ENCODE measurements at regions not wholly inside any gene's neighbourhood (a gene's known extent, or its start where the extent isn't known, plus 50 kb on each side); places are given as distances from the start of the nearest gene placed in this dataset.

DNA sequence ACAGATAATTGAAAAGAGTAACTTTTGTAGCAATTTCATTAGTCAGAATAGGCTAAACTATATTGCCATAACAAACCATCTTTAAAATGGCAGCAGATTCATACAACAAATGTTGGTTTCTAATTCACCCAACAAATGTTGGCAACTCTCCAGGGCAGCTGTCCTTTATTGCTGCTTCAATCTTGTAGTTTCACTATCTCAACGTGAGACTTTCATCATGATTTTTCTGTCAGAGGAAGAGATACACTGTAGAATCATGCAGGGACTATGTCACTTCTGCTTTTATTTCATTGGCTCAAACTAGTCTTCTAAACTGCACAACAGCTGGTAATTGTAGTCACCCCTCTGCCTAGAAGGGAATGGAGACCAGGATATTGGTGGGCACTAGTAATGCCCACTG lies 174.2 kb downstream of the TANC2 start:
- H3K27ac ChIP-seq, result no peak overlapping the region
- no peaks in the 10 kb centered on the region for H3K27me3 ChIP-seq
- DNase-seq, result no peak
- TF ChIP-seq, protein P1, sequence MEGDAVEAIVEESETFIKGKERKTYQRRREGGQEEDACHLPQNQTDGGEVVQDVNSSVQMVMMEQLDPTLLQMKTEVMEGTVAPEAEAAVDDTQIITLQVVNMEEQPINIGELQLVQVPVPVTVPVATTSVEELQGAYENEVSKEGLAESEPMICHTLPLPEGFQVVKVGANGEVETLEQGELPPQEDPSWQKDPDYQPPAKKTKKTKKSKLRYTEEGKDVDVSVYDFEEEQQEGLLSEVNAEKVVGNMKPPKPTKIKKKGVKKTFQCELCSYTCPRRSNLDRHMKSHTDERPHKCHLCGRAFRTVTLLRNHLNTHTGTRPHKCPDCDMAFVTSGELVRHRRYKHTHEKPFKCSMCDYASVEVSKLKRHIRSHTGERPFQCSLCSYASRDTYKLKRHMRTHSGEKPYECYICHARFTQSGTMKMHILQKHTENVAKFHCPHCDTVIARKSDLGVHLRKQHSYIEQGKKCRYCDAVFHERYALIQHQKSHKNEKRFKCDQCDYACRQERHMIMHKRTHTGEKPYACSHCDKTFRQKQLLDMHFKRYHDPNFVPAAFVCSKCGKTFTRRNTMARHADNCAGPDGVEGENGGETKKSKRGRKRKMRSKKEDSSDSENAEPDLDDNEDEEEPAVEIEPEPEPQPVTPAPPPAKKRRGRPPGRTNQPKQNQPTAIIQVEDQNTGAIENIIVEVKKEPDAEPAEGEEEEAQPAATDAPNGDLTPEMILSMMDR (IDR thresholded peaks at IDR 0.05), result no peak
- peak in 2 of 4 donors; percentile 27 to 35 for ATAC-seq
- 30 to 57% methylated on average over 1 of the region's 1 CpG for WGBS, 2 donors
- no peak for FAIRE-seq
- no peaks in the 10 kb centered on the region for H3K4me1 ChIP-seq
- H3K9me3 ChIP-seq, result no peaks in the 10 kb centered on the region
- intact Hi-C loops (cut with DNase I), result no loop called here
- H3K36me3 ChIP-seq, result no peaks in the 10 kb centered on the region
- H3K4me3 ChIP-seq, result no peak overlapping the region

DNA sequence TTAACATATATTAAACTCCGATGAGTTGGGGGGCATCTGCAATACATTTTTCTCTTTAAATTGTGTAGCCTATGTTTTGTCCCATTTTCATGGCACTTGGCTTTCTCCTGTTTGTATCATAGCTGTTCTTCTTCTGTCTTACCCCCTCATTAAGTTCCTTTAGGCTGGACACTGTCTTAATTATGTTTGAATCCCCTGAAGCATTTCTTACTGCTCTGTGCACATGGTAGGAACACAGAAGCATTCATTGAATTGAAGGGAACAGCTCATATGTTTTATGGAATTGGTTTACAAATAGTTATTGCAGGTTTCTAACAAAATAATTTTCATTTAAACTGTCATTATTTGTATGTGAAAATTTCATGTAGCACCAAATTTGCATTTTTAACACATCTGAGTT lies 176.8 kb downstream of the TANC2 start:
- WGBS, 2 donors, result 96 to 97% methylated on average over 1 of the region's 1 CpG
- Histone ChIP-seq H3K4me1 (no peaks in the 10 kb centered on the region), H3K4me3 (no peak overlapping the region), H3K36me3 (no peaks in the 10 kb centered on the region), H3K9me3 (no peaks in the 10 kb centered on the region), H3K27ac (no peak overlapping the region), H3K27me3 (no peaks in the 10 kb centered on the region)
- FAIRE-seq (no peak), DNase-seq (no peak), ATAC-seq (no peak)
- intact Hi-C loops (cut with DNase I), result no loop called here
- TF ChIP-seq, protein P1 (IDR thresholded peaks at IDR 0.05), result no peak

DNA sequence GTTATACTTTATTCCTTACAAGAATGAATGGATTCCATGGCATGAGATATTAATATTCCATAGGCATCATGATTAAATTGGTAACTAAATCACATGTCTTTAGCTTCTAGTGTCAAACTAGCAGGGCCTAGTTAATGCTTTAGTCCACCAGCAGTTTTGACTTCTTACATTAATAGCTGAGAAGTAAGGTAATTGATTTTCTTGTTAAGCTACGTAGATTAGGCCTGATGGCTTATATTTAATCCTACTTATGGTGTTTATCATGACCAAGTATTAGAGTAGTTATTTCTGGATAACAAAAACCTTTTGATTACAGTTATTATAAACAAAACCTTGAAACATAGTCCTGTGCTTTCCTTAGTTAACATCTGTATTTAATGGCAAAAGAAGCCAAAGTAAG lies 184.5 kb downstream of the TANC2 start:
- H3K27ac ChIP-seq, result no peak overlapping the region
- H3K4me1 ChIP-seq, result no peaks in the 10 kb centered on the region
- no peaks in the 10 kb centered on the region for H3K9me3 ChIP-seq
- ATAC-seq (no peak), FAIRE-seq (no peak), DNase-seq (no peak)
- intact Hi-C loops (cut with DNase I), result no loop called here
- 78 to 84% methylated on average over 1 of the region's 1 CpG for WGBS, 2 donors
- no peaks in the 10 kb centered on the region for H3K27me3 ChIP-seq
- H3K36me3 ChIP-seq, result no peaks in the 10 kb centered on the region
- H3K4me3 ChIP-seq, result no peak overlapping the region
- TF ChIP-seq, protein P1 (IDR thresholded peaks at IDR 0.05), result no peak

DNA sequence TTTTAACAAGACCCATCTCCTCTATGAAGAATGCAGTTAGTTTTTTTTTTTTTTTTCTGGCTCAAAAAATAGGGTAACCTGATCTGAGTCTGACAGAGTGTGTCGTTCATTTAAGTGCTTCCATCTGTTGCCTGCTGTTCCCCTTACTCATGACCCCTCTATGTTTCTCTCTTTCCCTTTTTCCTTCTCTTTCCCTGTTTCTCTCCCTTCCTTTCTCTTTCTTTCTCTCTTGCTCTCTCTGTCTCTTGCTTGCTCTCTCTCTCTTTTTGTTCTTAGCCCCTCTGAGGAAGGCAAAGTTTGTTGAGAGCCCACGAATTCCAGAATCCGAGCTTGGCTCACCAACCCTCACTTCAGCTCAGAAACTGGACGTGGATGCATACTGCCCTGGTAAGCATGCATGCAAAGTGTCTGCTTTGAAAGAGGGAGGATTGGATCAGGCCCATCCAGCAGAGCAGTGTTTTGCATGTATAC lies 185.0 kb downstream of the TANC2 start:
- TF ChIP-seq, protein P1 (IDR thresholded peaks at IDR 0.05), result no peak
- H3K4me1 ChIP-seq, result no peaks in the 10 kb centered on the region
- H3K9me3 ChIP-seq, result no peaks in the 10 kb centered on the region
- H3K36me3 ChIP-seq, result no peaks in the 10 kb centered on the region
- FAIRE-seq (no peak), DNase-seq (no peak), ATAC-seq (no peak)
- H3K4me3 ChIP-seq, result no peak overlapping the region
- intact Hi-C loops (cut with DNase I), result no loop called here
- no peaks in the 10 kb centered on the region for H3K27me3 ChIP-seq
- 76 to 88% methylated on average over 4 of the region's 4 CpGs for WGBS, 2 donors
- H3K27ac ChIP-seq, result no peak overlapping the region

DNA sequence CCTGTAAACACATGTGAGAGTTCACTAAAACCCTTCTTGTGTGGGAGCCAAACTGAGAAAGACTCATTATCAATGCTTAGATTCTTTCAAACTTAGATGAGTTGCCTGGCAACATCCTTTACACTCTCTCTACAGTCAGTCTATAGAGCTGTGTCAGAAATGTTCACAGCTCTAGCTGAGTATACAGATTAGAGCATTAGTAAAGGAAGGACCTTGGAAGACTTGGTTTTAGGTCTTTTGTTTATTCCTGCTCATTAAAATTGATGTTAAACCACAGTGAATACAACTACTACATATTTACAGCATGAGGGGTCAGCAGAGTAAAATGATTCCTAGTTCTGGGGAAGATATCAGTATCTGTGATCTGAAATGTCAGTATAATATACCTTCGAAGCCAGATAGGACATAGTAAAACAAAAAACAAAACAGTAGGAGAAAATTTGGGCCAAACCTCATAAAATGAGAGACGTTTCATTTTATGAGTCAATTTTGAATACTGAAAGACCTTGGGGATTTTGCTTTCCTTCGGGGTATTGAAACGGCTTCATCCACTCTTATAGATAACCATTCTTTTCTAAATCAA lies 186.0 kb downstream of the TANC2 start:
- Histone ChIP-seq H3K27ac (no peak overlapping the region), H3K27me3 (no peaks in the 10 kb centered on the region), H3K36me3 (no peaks in the 10 kb centered on the region), H3K4me1 (no peaks in the 10 kb centered on the region), H3K9me3 (no peaks in the 10 kb centered on the region), H3K4me3 (no peak overlapping the region)
- TF ChIP-seq, protein P1 (IDR thresholded peaks at IDR 0.05), result no peak
- 78 to 79% methylated on average over 4 of the region's 4 CpGs for WGBS, 2 donors
- intact Hi-C loops (cut with DNase I), result no loop called here
- FAIRE-seq (no peak), ATAC-seq (peak in 1 of 4 donors; percentile 30), DNase-seq (no peak)
